ENCODE measurements at regions not wholly inside any gene's neighbourhood (a gene's known extent, or its start where the extent isn't known, plus 50 kb on each side); places are given as distances from the start of the nearest gene placed in this dataset.

- H3K27ac ChIP-seq: no peak overlapping the region
- no peak for TF ChIP-seq CTCF (conservative IDR thresholded peaks at IDR 0.05)
Observed at GRCh38 chr12:114827461-114827860, 143.5 kb upstream of the TBX3 start.

GRCh38 chr12:114826244-114826643 lies 142.3 kb upstream of the TBX3 start:
- no peak overlapping the region for H3K27ac ChIP-seq
- TF ChIP-seq CTCF (conservative IDR thresholded peaks at IDR 0.05): no peak

- H3K27ac ChIP-seq: no peak overlapping the region
- TF ChIP-seq CTCF (conservative IDR thresholded peaks at IDR 0.05): no peak
Observed at GRCh38 chr12:114823724-114824123, 139.7 kb upstream of the TBX3 start.

GRCh38 chr12:114821570-114821969 lies 137.6 kb upstream of the TBX3 start:
- TF ChIP-seq CTCF (conservative IDR thresholded peaks at IDR 0.05): no peak
- H3K27ac ChIP-seq: no peak overlapping the region

- no peak overlapping the region for H3K27ac ChIP-seq
- no peak for TF ChIP-seq CTCF (conservative IDR thresholded peaks at IDR 0.05)
Observed at GRCh38 chr12:114820796-114821195, 136.8 kb upstream of the TBX3 start.

GRCh38 chr12:114817571-114818425 lies 133.8 kb upstream of the TBX3 start:
- no peak overlapping the region for H3K27ac ChIP-seq
- no peak for TF ChIP-seq CTCF (conservative IDR thresholded peaks at IDR 0.05)

- TF ChIP-seq CTCF (conservative IDR thresholded peaks at IDR 0.05): no peak
Observed at GRCh38 chr12:114815026-114815795, 131.2 kb upstream of the TBX3 start.

More at GRCh38 chr12:114815026-114815795, 131.2 kb upstream of the TBX3 start:
- H3K27ac ChIP-seq: no peak overlapping the region
